ENCODE measurements at regions not wholly inside any gene's neighbourhood (a gene's known extent, or its start where the extent isn't known, plus 50 kb on each side); places are given as distances from the start of the nearest gene placed in this dataset.

- TF ChIP-seq SMC3 (conservative IDR thresholded peaks at IDR 0.05; ENCODE audit: poor library complexity) (no peak), REST (IDR thresholded peaks at IDR 0.05; ENCODE audit: borderline replicate concordance) (no peak), RAD21 (conservative IDR thresholded peaks at IDR 0.05) (no peak), CTCF (IDR thresholded peaks at IDR 0.05; ENCODE audit: poor library complexity, severe bottlenecking) (no peak), EZH2 (IDR thresholded peaks at IDR 0.05; ENCODE audit: borderline replicate concordance, insufficient read depth, low read length, poor library complexity, severe bottlenecking) (no peak), POLR2AphosphoS5 (IDR thresholded peaks at IDR 0.05) (no peak), MXI1 (conservative IDR thresholded peaks at IDR 0.05; ENCODE audit: poor library complexity, severe bottlenecking) (no peak), TAF1 (IDR thresholded peaks at IDR 0.05; ENCODE audit: low read depth) (no peak), EP300 (conservative IDR thresholded peaks at IDR 0.05; ENCODE audit: poor library complexity, severe bottlenecking) (no peak)
- H3K4me3 ChIP-seq (ENCODE audit: low read length) = no peak overlapping the region
- no peaks in the 10 kb centered on the region for H4K20me1 ChIP-seq (ENCODE audit: insufficient read depth)
- H3K9ac ChIP-seq (ENCODE audit: low read length) = no peak overlapping the region
- H3K4me2 ChIP-seq (ENCODE audit: low read length) = no peak overlapping the region
- no peaks in the 10 kb centered on the region for H3K27me3 ChIP-seq (ENCODE audit: insufficient read depth, low read depth, low read length)
- no peaks in the 10 kb centered on the region for H3K79me2 ChIP-seq (replicated peaks; ENCODE audit: insufficient read depth, low read length)
- no peaks in the 10 kb centered on the region for H3F3A ChIP-seq (ENCODE audit: insufficient read depth, low read length, poor library complexity, severe bottlenecking)
- H3K27ac ChIP-seq (ENCODE audit: low read length) = no peak overlapping the region
- no peak overlapping the region for H2AFZ ChIP-seq (ENCODE audit: low read depth, low read length)
- H3K36me3 ChIP-seq (ENCODE audit: insufficient read depth, low read length) = no peaks in the 10 kb centered on the region
- no peaks in the 10 kb centered on the region for H3K9me2 ChIP-seq (ENCODE audit: insufficient read depth, low read length)
- H3K9me3 ChIP-seq (ENCODE audit: low read length) = no peaks in the 10 kb centered on the region
Measured at GRCh38 chr1:221306239-221306638, 427.0 kb downstream of the HLX start.

GRCh38 chr1:221308534-221309511 is 429.6 kb downstream of the HLX start:
- Histone ChIP-seq H3K36me3 (ENCODE audit: insufficient read depth, low read length) (no peaks in the 10 kb centered on the region), H2AFZ (ENCODE audit: low read depth, low read length) (no peak overlapping the region), H3K27ac (ENCODE audit: low read length) (no peak overlapping the region), H3K79me2 (replicated peaks; ENCODE audit: insufficient read depth, low read length) (no peaks in the 10 kb centered on the region), H4K20me1 (ENCODE audit: insufficient read depth) (no peaks in the 10 kb centered on the region), H3K9me2 (ENCODE audit: insufficient read depth, low read length) (no peaks in the 10 kb centered on the region), H3K4me3 (ENCODE audit: low read length) (no peak overlapping the region), H3K27me3 (ENCODE audit: insufficient read depth, low read depth, low read length) (no peaks in the 10 kb centered on the region), H3K9ac (ENCODE audit: low read length) (no peak overlapping the region), H3K4me2 (ENCODE audit: low read length) (no peak overlapping the region), H3K9me3 (ENCODE audit: low read length) (no peaks in the 10 kb centered on the region), H3F3A (ENCODE audit: insufficient read depth, low read length, poor library complexity, severe bottlenecking) (no peaks in the 10 kb centered on the region)
- no peak for TF ChIP-seq MXI1 (conservative IDR thresholded peaks at IDR 0.05; ENCODE audit: poor library complexity, severe bottlenecking)
- TF ChIP-seq POLR2AphosphoS5 (IDR thresholded peaks at IDR 0.05) = no peak
- no peak for TF ChIP-seq CTCF (IDR thresholded peaks at IDR 0.05; ENCODE audit: poor library complexity, severe bottlenecking)
- TF ChIP-seq EP300 (conservative IDR thresholded peaks at IDR 0.05; ENCODE audit: poor library complexity, severe bottlenecking) = no peak
- TF ChIP-seq RAD21 (conservative IDR thresholded peaks at IDR 0.05) = no peak
- no peak for TF ChIP-seq TAF1 (IDR thresholded peaks at IDR 0.05; ENCODE audit: low read depth)
- no peak for TF ChIP-seq REST (IDR thresholded peaks at IDR 0.05; ENCODE audit: borderline replicate concordance)
- no peak for TF ChIP-seq EZH2 (IDR thresholded peaks at IDR 0.05; ENCODE audit: borderline replicate concordance, insufficient read depth, low read length, poor library complexity, severe bottlenecking)
- no peak for TF ChIP-seq SMC3 (conservative IDR thresholded peaks at IDR 0.05; ENCODE audit: poor library complexity)
